ENCODE measurements at regions not wholly inside any gene's neighbourhood (a gene's known extent, or its start where the extent isn't known, plus 50 kb on each side); places are given as distances from the start of the nearest gene placed in this dataset.

- TF ChIP-seq EP300 (IDR thresholded peaks at IDR 0.05): no peak
- TF ChIP-seq POLR2A (IDR thresholded peaks at IDR 0.05): no peak
- TF ChIP-seq CTCF (IDR thresholded peaks at IDR 0.05): no peak
These were observed 1490.8 kb upstream of the PCDH20 start for GRCh38 chr13:62906469-62906868.

All from ovary (tissue), 3 donors.